Body of pancreas (tissue), 4 donors: ENCODE measurements at regions not wholly inside any gene's neighbourhood (a gene's known extent, or its start where the extent isn't known, plus 50 kb on each side); places are given as distances from the start of the nearest gene placed in this dataset.
"Not testable (repeated sequence)": the region's sequence is repeated elsewhere in the genome, so short reads cannot be mapped to it uniquely, and the experiment has no call there.

ENCODE experiments used
- POLR2A ChIP-seq, 3 donors: fragments of 450-650 bp; IDR thresholded peaks; one replicate each; pipeline ENCODE4 v1.6.1; 2016; ENCODE audit warnings: antibody characterized with exemption in 3 of 3, mild to moderate bottlenecking in 2 of 3
- TF ChIP-seq, protein P1 (sequence below), 7 experiments: fragments of 450-650 bp in 4 of 7; fragments of 200-600 bp in 3 of 7; sonication (generic) in 3 of 7; IDR thresholded peaks; one replicate each; pipeline ENCODE4 v1.5.1; 2016 to 2019; ENCODE audit warnings: antibody characterized with exemption in 7 of 7

DNA sequence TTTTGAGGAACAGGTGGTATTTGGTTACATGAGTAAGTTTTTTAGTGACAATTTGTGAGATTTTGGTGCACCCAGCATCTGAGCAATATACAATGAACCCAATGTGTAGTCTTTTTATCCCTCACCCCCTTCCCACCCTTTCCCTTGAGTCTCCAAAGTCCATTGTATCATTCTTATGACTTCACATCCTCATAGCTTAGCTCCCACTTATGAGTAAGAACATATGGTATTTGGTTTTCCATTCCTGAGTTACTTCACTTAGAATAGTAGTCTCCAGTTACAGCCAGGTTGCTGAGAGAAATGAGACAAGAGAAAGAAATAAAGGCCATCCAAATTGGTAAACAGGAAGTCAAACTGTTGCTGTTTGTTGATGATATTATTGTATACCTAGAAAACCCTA lies 87.5 kb downstream of the OTOR start:
- TF ChIP-seq POLR2A (IDR thresholded peaks at IDR 0.05): not testable (repeated sequence)
- TF ChIP-seq, protein P1, sequence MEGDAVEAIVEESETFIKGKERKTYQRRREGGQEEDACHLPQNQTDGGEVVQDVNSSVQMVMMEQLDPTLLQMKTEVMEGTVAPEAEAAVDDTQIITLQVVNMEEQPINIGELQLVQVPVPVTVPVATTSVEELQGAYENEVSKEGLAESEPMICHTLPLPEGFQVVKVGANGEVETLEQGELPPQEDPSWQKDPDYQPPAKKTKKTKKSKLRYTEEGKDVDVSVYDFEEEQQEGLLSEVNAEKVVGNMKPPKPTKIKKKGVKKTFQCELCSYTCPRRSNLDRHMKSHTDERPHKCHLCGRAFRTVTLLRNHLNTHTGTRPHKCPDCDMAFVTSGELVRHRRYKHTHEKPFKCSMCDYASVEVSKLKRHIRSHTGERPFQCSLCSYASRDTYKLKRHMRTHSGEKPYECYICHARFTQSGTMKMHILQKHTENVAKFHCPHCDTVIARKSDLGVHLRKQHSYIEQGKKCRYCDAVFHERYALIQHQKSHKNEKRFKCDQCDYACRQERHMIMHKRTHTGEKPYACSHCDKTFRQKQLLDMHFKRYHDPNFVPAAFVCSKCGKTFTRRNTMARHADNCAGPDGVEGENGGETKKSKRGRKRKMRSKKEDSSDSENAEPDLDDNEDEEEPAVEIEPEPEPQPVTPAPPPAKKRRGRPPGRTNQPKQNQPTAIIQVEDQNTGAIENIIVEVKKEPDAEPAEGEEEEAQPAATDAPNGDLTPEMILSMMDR (IDR thresholded peaks at IDR 0.05): not testable (repeated sequence)
